Naive thymus-derived CD4-positive, alpha-beta T cell (primary cell): ENCODE measurements at regions not wholly inside any gene's neighbourhood (a gene's known extent, or its start where the extent isn't known, plus 50 kb on each side); places are given as distances from the start of the nearest gene placed in this dataset.
"Not testable (repeated sequence)": the region's sequence is repeated elsewhere in the genome, so short reads cannot be mapped to it uniquely, and the experiment has no call there.

ENCODE experiments used
- ATAC-seq: fragments of 150-1000 bp; cut with Tn5 transposase; 2 replicates; pipeline ENCODE4 v1.10.0; 2021; ENCODE audit warnings: mild to moderate bottlenecking, moderate library complexity
- CTCF ChIA-PET: fragments of 350-600 bp; sonication (Branson Sonifier 250); formaldehyde crosslinking; loops from one replicate; lab custom pipeline; 2021; ENCODE audit warnings: antibody characterized with exemption; lab: Charles Lee
- POLR2A ChIA-PET: fragments of 350-600 bp; sonication (Branson Sonifier 250); formaldehyde crosslinking; loops from one replicate; lab custom pipeline; 2021; ENCODE audit warnings: antibody characterized with exemption, inconsistent platforms; lab: Charles Lee
- DNase-seq, 9 donors: peaks; one replicate each; pipeline versions ENCODE4 v3.0.0 to v3.0.0-alpha.2; 2020 to 2022; ENCODE audit warnings: mixed read lengths in 1 of 9
- H3K27ac ChIP-seq: one replicate; pipeline ENCODE4 v1.7.0; 2013; ENCODE audit warnings: mild to moderate bottlenecking, low read depth, low read length, moderate library complexity
- H3K27me3 ChIP-seq, 2 donors: one replicate each; pipeline ENCODE4 v1.7.0; 2013; ENCODE audit warnings: low read length in 2 of 2, mild to moderate bottlenecking in 2 of 2, moderate library complexity in 2 of 2; ENCODE audit not compliant: control insufficient read depth in 2 of 2, insufficient read depth in 2 of 2
- H3K36me3 ChIP-seq, 3 experiments: 1 replicate in 2 of 3; 2 replicates in 1 of 3; pipeline ENCODE4 v1.7.0; 2013; ENCODE audit warnings: low read length in 3 of 3, mild to moderate bottlenecking in 3 of 3, moderate library complexity in 1 of 3; ENCODE audit not compliant: insufficient read depth in 3 of 3, control insufficient read depth in 2 of 3
- H3K4me1 ChIP-seq, 2 donors: one replicate each; pipeline ENCODE4 v1.7.0; 2013; ENCODE audit warnings: low read length in 2 of 2, mild to moderate bottlenecking in 2 of 2, moderate library complexity in 1 of 2; ENCODE audit not compliant: control insufficient read depth in 2 of 2, insufficient read depth in 2 of 2
- H3K4me3 ChIP-seq: 2 replicates; pipeline ENCODE4 v1.7.0; 2013; ENCODE audit warnings: mild to moderate bottlenecking, low read length
- H3K9me3 ChIP-seq, 3 experiments: 1 replicate in 2 of 3; 2 replicates in 1 of 3; pipeline ENCODE4 v1.7.0; 2013; ENCODE audit warnings: low read length in 3 of 3; ENCODE audit not compliant: control insufficient read depth in 2 of 3
- H3K27ac Mint-ChIP-seq, 9 donors: one replicate each; pipeline ENCODE4 v1.8.0; 2020 to 2022; ENCODE audit warnings: mixed read lengths in 9 of 9, mild to moderate bottlenecking in 8 of 9, moderate library complexity in 5 of 9, inconsistent platforms in 2 of 9
- H3K27me3 Mint-ChIP-seq, 5 donors: one replicate each; pipeline ENCODE4 v1.8.0; 2021 to 2022; ENCODE audit warnings: mixed read lengths in 5 of 5, mild to moderate bottlenecking in 1 of 5
- H3K36me3 Mint-ChIP-seq, 5 donors: one replicate each; pipeline ENCODE4 v1.8.0; 2020 to 2022; ENCODE audit warnings: mixed read lengths in 5 of 5, mild to moderate bottlenecking in 3 of 5, inconsistent platforms in 1 of 5
- H3K4me1 Mint-ChIP-seq, 7 donors: one replicate each; pipeline ENCODE4 v1.8.0; 2020 to 2022; ENCODE audit warnings: mixed read lengths in 7 of 7, mild to moderate bottlenecking in 3 of 7, inconsistent platforms in 1 of 7
- H3K4me3 Mint-ChIP-seq, 10 donors: one replicate each; pipeline ENCODE4 v1.8.0; 2020 to 2022; ENCODE audit warnings: mild to moderate bottlenecking in 10 of 10, mixed read lengths in 10 of 10, moderate library complexity in 6 of 10, inconsistent platforms in 2 of 10
- H3K9me3 Mint-ChIP-seq, 11 donors: one replicate each; pipeline ENCODE4 v1.8.0; 2020 to 2022; ENCODE audit warnings: mixed read lengths in 11 of 11, mild to moderate bottlenecking in 4 of 11, inconsistent platforms in 1 of 11, moderate library complexity in 1 of 11
- intact Hi-C, 2 donors: fragments of 100-400 bp; cut with micrococcal nuclease; formaldehyde crosslinking; loops; one replicate each; pipeline ENCODE4 v1.15.1; 2023

GRCh38 chr19:28067882-28068281, 1145.1 kb downstream of the UQCRFS1 start:
- intact Hi-C loops: no loop called here
- DNase-seq (no peak), ATAC-seq (no peak)
- Histone ChIP-seq H3K27me3 (no peaks in the 10 kb centered on the region), H3K36me3 (no peaks in the 10 kb centered on the region), H3K27ac (no peak overlapping the region), H3K9me3 (no peaks in the 10 kb centered on the region), H3K4me3 (no peak overlapping the region), H3K4me1 (no peaks in the 10 kb centered on the region)
- ChIA-PET CTCF (no interaction called here), POLR2A (no interaction called here)
- Mint-ChIP-seq H3K9me3 (peaks cover 0 to 5% (median 0%) of the 10 kb centered on the region in 11 donors), H3K36me3 (no peaks in the 10 kb centered on the region), H3K4me1 (no peaks in the 10 kb centered on the region), H3K27ac (no peak overlapping the region), H3K27me3 (peaks cover 0 to 5% (median 0%) of the 10 kb centered on the region in 5 donors), H3K4me3 (no peak overlapping the region)

GRCh38 chr19:28066988-28067387, 1146.0 kb downstream of the UQCRFS1 start:
- no peak for ATAC-seq
- no peaks in the 10 kb centered on the region for H3K36me3 ChIP-seq
- no peaks in the 10 kb centered on the region for H3K36me3 Mint-ChIP-seq
- no peak for DNase-seq
- H3K4me1 Mint-ChIP-seq: no peaks in the 10 kb centered on the region
- H3K27me3 Mint-ChIP-seq: peaks cover 0 to 5% (median 0%) of the 10 kb centered on the region in 5 donors
- no peak overlapping the region for H3K27ac Mint-ChIP-seq
- intact Hi-C loops: no loop called here
- no peak overlapping the region for H3K27ac ChIP-seq
- H3K4me3 Mint-ChIP-seq: no peak overlapping the region
- no peaks in the 10 kb centered on the region for H3K9me3 ChIP-seq
- no peaks in the 10 kb centered on the region for H3K4me1 ChIP-seq
- no peaks in the 10 kb centered on the region for H3K27me3 ChIP-seq
- H3K4me3 ChIP-seq: no peak overlapping the region
- ChIA-PET POLR2A (no interaction called here), CTCF (no interaction called here)
- peaks cover 0 to 5% (median 0%) of the 10 kb centered on the region in 11 donors for H3K9me3 Mint-ChIP-seq

GRCh38 chr19:28066161-28066560, 1146.8 kb downstream of the UQCRFS1 start:
- Histone ChIP-seq H3K4me3 (no peak overlapping the region), H3K9me3 (no peaks in the 10 kb centered on the region), H3K27me3 (no peaks in the 10 kb centered on the region), H3K36me3 (no peaks in the 10 kb centered on the region), H3K27ac (no peak overlapping the region), H3K4me1 (no peaks in the 10 kb centered on the region)
- no peak for DNase-seq
- Mint-ChIP-seq H3K27me3 (peaks cover 0 to 5% (median 0%) of the 10 kb centered on the region in 5 donors), H3K36me3 (no peaks in the 10 kb centered on the region), H3K4me3 (no peak overlapping the region), H3K9me3 (peaks cover 0 to 4% (median 0%) of the 10 kb centered on the region in 11 donors), H3K4me1 (no peaks in the 10 kb centered on the region), H3K27ac (no peak overlapping the region)
- POLR2A ChIA-PET: no interaction called here
- CTCF ChIA-PET: no interaction called here
- ATAC-seq: no peak
- intact Hi-C loops: no loop called here

DNA sequence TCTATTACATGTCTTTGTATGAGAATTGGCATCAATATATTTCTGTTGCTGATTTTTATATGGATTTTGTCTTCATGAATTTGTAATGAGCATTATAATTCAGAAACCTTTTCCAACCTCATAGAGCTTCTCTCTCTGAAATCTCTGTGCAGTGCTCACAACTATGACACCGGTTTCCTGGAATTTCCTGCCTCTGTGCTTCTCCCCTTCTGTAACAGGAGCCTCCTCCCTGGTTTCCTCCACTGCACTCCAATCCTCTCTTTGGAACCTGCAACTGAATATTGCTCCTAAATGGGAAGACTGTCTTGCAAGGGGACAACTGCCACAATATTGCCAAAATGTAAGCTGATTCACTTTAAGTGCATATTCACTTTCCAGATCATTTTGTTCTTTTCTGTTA, 1147.9 kb downstream of the UQCRFS1 start:
- H3K36me3 Mint-ChIP-seq: no peaks in the 10 kb centered on the region
- H3K4me3 Mint-ChIP-seq: no peak overlapping the region
- no peaks in the 10 kb centered on the region for H3K4me1 ChIP-seq
- no peak overlapping the region for H3K27ac ChIP-seq
- H3K9me3 ChIP-seq: no peaks in the 10 kb centered on the region
- no peaks in the 10 kb centered on the region for H3K36me3 ChIP-seq
- ChIA-PET CTCF (no interaction called here), POLR2A (no interaction called here)
- H3K9me3 Mint-ChIP-seq: peaks cover 0 to 4% (median 0%) of the 10 kb centered on the region in 11 donors
- intact Hi-C loops: no loop called here
- no peaks in the 10 kb centered on the region for H3K27me3 ChIP-seq
- ATAC-seq (no peak), DNase-seq (no peak)
- H3K27me3 Mint-ChIP-seq: peaks cover 0 to 5% (median 0%) of the 10 kb centered on the region in 5 donors
- no peaks in the 10 kb centered on the region for H3K4me1 Mint-ChIP-seq
- no peak overlapping the region for H3K4me3 ChIP-seq
- no peak overlapping the region for H3K27ac Mint-ChIP-seq

GRCh38 chr19:28063702-28064101, 1149.2 kb downstream of the UQCRFS1 start:
- Histone ChIP-seq H3K4me1 (no peaks in the 10 kb centered on the region), H3K36me3 (no peaks in the 10 kb centered on the region), H3K27me3 (no peaks in the 10 kb centered on the region), H3K4me3 (no peak overlapping the region), H3K27ac (no peak overlapping the region), H3K9me3 (no peaks in the 10 kb centered on the region)
- DNase-seq (no peak), ATAC-seq (no peak)
- POLR2A ChIA-PET: no interaction called here
- Mint-ChIP-seq H3K27me3 (peaks cover 0 to 5% (median 0%) of the 10 kb centered on the region in 5 donors), H3K4me3 (no peak overlapping the region), H3K27ac (no peak overlapping the region), H3K4me1 (no peaks in the 10 kb centered on the region), H3K36me3 (no peaks in the 10 kb centered on the region), H3K9me3 (peaks cover 0 to 4% (median 0%) of the 10 kb centered on the region in 11 donors)
- CTCF ChIA-PET: no interaction called here
- intact Hi-C loops: no loop called here

GRCh38 chr19:28061111-28061510, 1151.8 kb downstream of the UQCRFS1 start:
- Mint-ChIP-seq H3K27me3 (no peaks in the 10 kb centered on the region), H3K9me3 (peaks cover 0 to 19% (median 8%) of the 10 kb centered on the region in 11 donors), H3K36me3 (no peaks in the 10 kb centered on the region), H3K4me1 (no peaks in the 10 kb centered on the region), H3K4me3 (no peak overlapping the region), H3K27ac (no peak overlapping the region)
- CTCF ChIA-PET: no interaction called here
- Histone ChIP-seq H3K4me3 (no peak overlapping the region), H3K27me3 (no peaks in the 10 kb centered on the region), H3K36me3 (no peaks in the 10 kb centered on the region), H3K4me1 (no peaks in the 10 kb centered on the region), H3K27ac (no peak overlapping the region), H3K9me3 (no peaks in the 10 kb centered on the region)
- POLR2A ChIA-PET: no interaction called here
- DNase-seq (no peak), ATAC-seq (no peak)
- intact Hi-C loops: no loop called here

DNA sequence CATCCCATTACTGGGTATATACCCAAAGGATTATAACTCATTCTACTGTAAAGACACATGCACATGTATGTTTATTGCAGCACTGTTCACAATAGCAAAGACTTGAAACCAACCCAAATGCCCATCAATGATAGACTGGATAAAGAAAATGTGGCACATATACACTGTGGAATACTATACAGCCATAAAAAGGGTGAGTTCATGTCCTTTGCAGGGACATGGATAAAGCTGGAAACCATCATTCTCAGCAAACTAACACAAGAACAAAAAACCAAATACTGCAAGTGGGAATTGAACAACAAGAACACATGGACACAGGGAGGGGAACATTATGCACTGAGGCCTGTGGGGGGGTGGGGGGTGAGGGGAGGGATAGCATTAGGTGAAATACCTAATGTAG, 1155.9 kb downstream of the UQCRFS1 start:
- H3K4me3 Mint-ChIP-seq, H3K4me3 ChIP-seq, H3K27me3 Mint-ChIP-seq, H3K36me3 ChIP-seq, POLR2A ChIA-PET, intact Hi-C loops, DNase-seq, H3K4me1 ChIP-seq, CTCF ChIA-PET, H3K9me3 ChIP-seq, H3K36me3 Mint-ChIP-seq, H3K27ac ChIP-seq, H3K4me1 Mint-ChIP-seq, H3K27me3 ChIP-seq, ATAC-seq: not testable (repeated sequence)
- H3K9me3 Mint-ChIP-seq: peaks cover 1 to 43% (median 21%) of the 10 kb centered on the region in 11 donors
- H3K27ac Mint-ChIP-seq: peak overlapping the region in 1 of 9 donors; percentile 69
